ENCODE measurements at regions not wholly inside any gene's neighbourhood (a gene's known extent, or its start where the extent isn't known, plus 50 kb on each side); places are given as distances from the start of the nearest gene placed in this dataset.

DNA sequence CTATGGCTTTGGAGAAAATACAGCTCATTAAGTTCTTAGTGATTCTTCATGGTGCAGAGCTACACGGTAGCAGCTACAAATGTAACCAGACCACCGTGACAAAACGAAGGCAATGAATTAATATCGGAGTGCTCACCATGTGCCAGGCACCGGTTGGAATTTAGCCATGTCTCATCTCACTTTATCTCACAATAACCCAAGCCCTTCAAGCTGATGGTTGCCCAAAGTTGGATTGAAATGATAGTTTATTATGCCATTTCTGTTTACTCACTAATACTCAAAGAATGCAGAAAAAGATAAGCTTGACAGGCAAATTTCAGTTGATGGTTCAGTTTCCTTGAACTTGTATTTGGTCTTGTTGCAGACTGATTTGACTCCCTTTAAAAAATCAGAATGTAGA lies 312.6 kb downstream of the SKIDA1 start:
- Histone ChIP-seq H2AFZ (ENCODE audit: low read depth, low read length) (no peak overlapping the region), H3K4me2 (ENCODE audit: low read length) (no peak overlapping the region), H4K20me1 (ENCODE audit: insufficient read depth) (no peaks in the 10 kb centered on the region), H3K9ac (ENCODE audit: low read length) (no peak overlapping the region), H3K27me3 (ENCODE audit: insufficient read depth, low read depth, low read length) (no peaks in the 10 kb centered on the region), H3K9me3 (ENCODE audit: low read length) (no peaks in the 10 kb centered on the region), H3K4me3 (ENCODE audit: low read length) (no peak overlapping the region), H3K79me2 (replicated peaks; ENCODE audit: insufficient read depth, low read length) (no peaks in the 10 kb centered on the region), H3F3A (ENCODE audit: insufficient read depth, low read length, poor library complexity, severe bottlenecking) (no peaks in the 10 kb centered on the region), H3K9me2 (ENCODE audit: insufficient read depth, low read length) (no peaks in the 10 kb centered on the region), H3K27ac (ENCODE audit: low read length) (no peak overlapping the region), H3K36me3 (ENCODE audit: insufficient read depth, low read length) (no peaks in the 10 kb centered on the region)
- TF ChIP-seq SMC3 (conservative IDR thresholded peaks at IDR 0.05; ENCODE audit: poor library complexity) = no peak
- TF ChIP-seq, protein P1, sequence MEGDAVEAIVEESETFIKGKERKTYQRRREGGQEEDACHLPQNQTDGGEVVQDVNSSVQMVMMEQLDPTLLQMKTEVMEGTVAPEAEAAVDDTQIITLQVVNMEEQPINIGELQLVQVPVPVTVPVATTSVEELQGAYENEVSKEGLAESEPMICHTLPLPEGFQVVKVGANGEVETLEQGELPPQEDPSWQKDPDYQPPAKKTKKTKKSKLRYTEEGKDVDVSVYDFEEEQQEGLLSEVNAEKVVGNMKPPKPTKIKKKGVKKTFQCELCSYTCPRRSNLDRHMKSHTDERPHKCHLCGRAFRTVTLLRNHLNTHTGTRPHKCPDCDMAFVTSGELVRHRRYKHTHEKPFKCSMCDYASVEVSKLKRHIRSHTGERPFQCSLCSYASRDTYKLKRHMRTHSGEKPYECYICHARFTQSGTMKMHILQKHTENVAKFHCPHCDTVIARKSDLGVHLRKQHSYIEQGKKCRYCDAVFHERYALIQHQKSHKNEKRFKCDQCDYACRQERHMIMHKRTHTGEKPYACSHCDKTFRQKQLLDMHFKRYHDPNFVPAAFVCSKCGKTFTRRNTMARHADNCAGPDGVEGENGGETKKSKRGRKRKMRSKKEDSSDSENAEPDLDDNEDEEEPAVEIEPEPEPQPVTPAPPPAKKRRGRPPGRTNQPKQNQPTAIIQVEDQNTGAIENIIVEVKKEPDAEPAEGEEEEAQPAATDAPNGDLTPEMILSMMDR (IDR thresholded peaks at IDR 0.05; ENCODE audit: poor library complexity, severe bottlenecking) = no peak
- TF ChIP-seq TAF1 (IDR thresholded peaks at IDR 0.05; ENCODE audit: low read depth) = no peak
- TF ChIP-seq MXI1 (conservative IDR thresholded peaks at IDR 0.05; ENCODE audit: poor library complexity, severe bottlenecking) = no peak
- no peak for TF ChIP-seq RAD21 (conservative IDR thresholded peaks at IDR 0.05)
- TF ChIP-seq REST (IDR thresholded peaks at IDR 0.05; ENCODE audit: borderline replicate concordance) = no peak

GRCh38 chr10:21212348-21212747 lies 313.1 kb downstream of the SKIDA1 start:
- Histone ChIP-seq H3K79me2 (replicated peaks; ENCODE audit: insufficient read depth, low read length) (no peaks in the 10 kb centered on the region), H2AFZ (ENCODE audit: low read depth, low read length) (no peak overlapping the region), H3K27me3 (ENCODE audit: insufficient read depth, low read depth, low read length) (no peaks in the 10 kb centered on the region), H4K20me1 (ENCODE audit: insufficient read depth) (no peaks in the 10 kb centered on the region), H3K4me3 (ENCODE audit: low read length) (no peak overlapping the region), H3F3A (ENCODE audit: insufficient read depth, low read length, poor library complexity, severe bottlenecking) (no peaks in the 10 kb centered on the region), H3K36me3 (ENCODE audit: insufficient read depth, low read length) (no peaks in the 10 kb centered on the region), H3K4me2 (ENCODE audit: low read length) (no peak overlapping the region), H3K9ac (ENCODE audit: low read length) (no peak overlapping the region), H3K27ac (ENCODE audit: low read length) (no peak overlapping the region), H3K9me3 (ENCODE audit: low read length) (no peaks in the 10 kb centered on the region), H3K9me2 (ENCODE audit: insufficient read depth, low read length) (no peaks in the 10 kb centered on the region)
- TF ChIP-seq MXI1 (conservative IDR thresholded peaks at IDR 0.05; ENCODE audit: poor library complexity, severe bottlenecking) = no peak
- no peak for TF ChIP-seq POLR2AphosphoS5 (IDR thresholded peaks at IDR 0.05)
- TF ChIP-seq, protein P1 (IDR thresholded peaks at IDR 0.05; ENCODE audit: poor library complexity, severe bottlenecking) = no peak
- no peak for TF ChIP-seq REST (IDR thresholded peaks at IDR 0.05; ENCODE audit: borderline replicate concordance)
- no peak for TF ChIP-seq SMC3 (conservative IDR thresholded peaks at IDR 0.05; ENCODE audit: poor library complexity)
- TF ChIP-seq TAF1 (IDR thresholded peaks at IDR 0.05; ENCODE audit: low read depth) = no peak
- TF ChIP-seq EP300 (conservative IDR thresholded peaks at IDR 0.05; ENCODE audit: poor library complexity, severe bottlenecking) = no peak
- no peak for TF ChIP-seq RAD21 (conservative IDR thresholded peaks at IDR 0.05)
- no peak for TF ChIP-seq EZH2 (IDR thresholded peaks at IDR 0.05; ENCODE audit: borderline replicate concordance, insufficient read depth, low read length, poor library complexity, severe bottlenecking)
